ENCODE measurements at regions not wholly inside any gene's neighbourhood (a gene's known extent, or its start where the extent isn't known, plus 50 kb on each side); places are given as distances from the start of the nearest gene placed in this dataset.

DNA sequence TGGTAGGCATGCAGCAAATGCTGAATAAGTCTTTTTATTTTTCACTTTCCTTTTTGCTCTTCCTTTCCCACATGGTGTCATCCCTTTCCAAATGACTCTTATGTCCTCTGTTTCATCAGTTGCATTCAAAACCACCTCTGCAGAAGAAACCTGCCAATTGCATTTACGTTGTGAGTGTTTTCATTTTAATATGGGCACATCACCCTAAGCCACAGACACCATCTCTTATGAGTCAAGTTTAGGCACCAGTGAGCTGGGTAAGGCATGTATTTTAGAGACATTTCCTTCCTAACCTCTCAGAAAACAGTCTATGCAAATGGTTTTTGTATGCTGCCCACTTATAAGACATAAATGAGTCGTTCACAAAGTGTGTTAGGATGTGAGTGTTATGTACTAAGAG, 223.3 kb upstream of the ADAMTS9 start:
- TF ChIP-seq, protein P1, sequence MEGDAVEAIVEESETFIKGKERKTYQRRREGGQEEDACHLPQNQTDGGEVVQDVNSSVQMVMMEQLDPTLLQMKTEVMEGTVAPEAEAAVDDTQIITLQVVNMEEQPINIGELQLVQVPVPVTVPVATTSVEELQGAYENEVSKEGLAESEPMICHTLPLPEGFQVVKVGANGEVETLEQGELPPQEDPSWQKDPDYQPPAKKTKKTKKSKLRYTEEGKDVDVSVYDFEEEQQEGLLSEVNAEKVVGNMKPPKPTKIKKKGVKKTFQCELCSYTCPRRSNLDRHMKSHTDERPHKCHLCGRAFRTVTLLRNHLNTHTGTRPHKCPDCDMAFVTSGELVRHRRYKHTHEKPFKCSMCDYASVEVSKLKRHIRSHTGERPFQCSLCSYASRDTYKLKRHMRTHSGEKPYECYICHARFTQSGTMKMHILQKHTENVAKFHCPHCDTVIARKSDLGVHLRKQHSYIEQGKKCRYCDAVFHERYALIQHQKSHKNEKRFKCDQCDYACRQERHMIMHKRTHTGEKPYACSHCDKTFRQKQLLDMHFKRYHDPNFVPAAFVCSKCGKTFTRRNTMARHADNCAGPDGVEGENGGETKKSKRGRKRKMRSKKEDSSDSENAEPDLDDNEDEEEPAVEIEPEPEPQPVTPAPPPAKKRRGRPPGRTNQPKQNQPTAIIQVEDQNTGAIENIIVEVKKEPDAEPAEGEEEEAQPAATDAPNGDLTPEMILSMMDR (IDR thresholded peaks at IDR 0.05), result no peak
- TF ChIP-seq POLR2AphosphoS5 (IDR thresholded peaks at IDR 0.05) (no peak), EP300 (IDR thresholded peaks at IDR 0.05; ENCODE audit: low read depth) (no peak)

All from transverse colon (tissue), 4 donors.